Vagina (tissue), 2 donors: ENCODE measurements at regions not wholly inside any gene's neighbourhood (a gene's known extent, or its start where the extent isn't known, plus 50 kb on each side); places are given as distances from the start of the nearest gene placed in this dataset.

Experiments
- POLR2A ChIP-seq, 2 donors: fragments of 450-650 bp; IDR thresholded peaks; one replicate each; pipeline ENCODE4 v1.6.1; 2017; ENCODE audit warnings: antibody characterized with exemption in 2 of 2, mild to moderate bottlenecking in 2 of 2, moderate library complexity in 2 of 2
- POLR2AphosphoS5 ChIP-seq, 2 donors: sonication (generic); formaldehyde crosslinking; IDR thresholded peaks; one replicate each; pipeline ENCODE4 v1.9.0; 2017; ENCODE audit warnings: antibody characterized with exemption in 2 of 2, mild to moderate bottlenecking in 2 of 2, low read depth in 1 of 2; ENCODE audit not compliant: insufficient read depth in 1 of 2

DNA sequence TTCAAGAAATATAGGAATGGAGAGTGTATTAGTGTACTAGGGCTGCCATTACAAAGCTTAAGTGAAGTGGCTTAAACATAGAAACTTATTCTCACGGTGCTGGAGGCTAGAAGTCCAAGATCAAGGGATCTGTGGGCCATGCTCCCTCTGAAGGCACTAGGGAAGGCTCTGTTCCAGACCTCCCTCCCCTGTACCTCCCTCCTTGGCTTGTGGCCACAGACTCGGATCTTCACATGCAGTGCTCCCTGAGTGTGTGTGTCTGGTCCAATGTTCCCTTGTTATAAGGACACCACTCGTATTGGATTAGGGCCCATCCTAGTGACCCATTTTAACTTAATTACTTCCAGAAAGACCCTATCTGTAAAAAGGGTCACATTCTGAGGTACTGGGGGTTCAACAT, 225.6 kb downstream of the VRK1 start:
- TF ChIP-seq POLR2AphosphoS5 (IDR thresholded peaks at IDR 0.05; ENCODE audit: insufficient read depth in 1 of 2, low read depth in 1 of 2) (no peak), POLR2A (IDR thresholded peaks at IDR 0.05) (no peak)
